ENCODE measurements at regions not wholly inside any gene's neighbourhood (a gene's known extent, or its start where the extent isn't known, plus 50 kb on each side); places are given as distances from the start of the nearest gene placed in this dataset.
A peak's percentile ranks its signal among the peaks of the same experiment; 100 is the strongest.

- H3K4me1 ChIP-seq (ENCODE audit: control insufficient read depth in 2 of 2, insufficient read depth in 1 of 2, low read depth in 1 of 2, low read length in 2 of 2), result peaks cover 0 to 3% of the 10 kb centered on the region in 2 donors
- no CpG with 5 or more reads among the region's 14 CpGs for WGBS, 2 donors (ENCODE audit: extremely low coverage in 2 of 2, insufficient read length in 2 of 2, insufficient replicate concordance in 1 of 2)
These were observed 54.2 kb upstream of the ID2 start for GRCh38 chr2:8627692-8628085.

DNA sequence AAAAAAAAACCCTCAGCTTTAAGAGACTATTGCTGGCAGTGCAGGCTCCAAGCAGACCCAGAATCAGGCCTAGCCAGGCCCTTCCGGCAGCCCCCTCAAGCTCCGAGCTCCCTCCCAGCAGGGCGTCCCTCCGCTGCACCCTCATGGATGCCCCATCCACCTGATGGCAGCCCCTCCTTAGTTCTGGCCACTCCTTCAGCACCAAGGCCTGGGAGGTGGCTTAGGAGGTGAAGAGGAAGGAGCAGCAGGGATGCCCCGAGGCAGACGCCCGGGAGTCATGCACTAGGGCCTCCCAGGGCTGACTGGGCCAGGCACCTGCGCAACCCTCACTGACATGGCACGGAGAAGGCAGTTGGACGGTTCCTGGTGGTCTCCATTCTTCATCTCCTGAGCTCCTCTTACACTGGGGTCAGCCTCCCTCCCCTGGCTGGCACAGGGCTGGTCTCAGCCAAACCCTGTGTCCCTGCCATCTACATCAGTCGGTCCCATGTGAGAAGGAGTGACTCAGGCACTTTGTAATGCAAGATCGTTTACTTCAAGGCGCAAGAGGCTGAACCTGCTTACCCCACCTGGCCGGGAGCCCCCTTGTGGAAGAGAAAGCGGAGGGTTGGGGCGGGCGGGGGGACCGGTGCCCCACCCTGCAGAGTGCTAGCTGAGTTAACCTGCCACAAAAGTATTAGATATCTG lies 53.5 kb upstream of the ID2 start:
- H3K79me1 ChIP-seq (ENCODE audit: low read depth, low read length), result no peaks in the 10 kb centered on the region
- H2AK5ac ChIP-seq (ENCODE audit: low read depth, low read length), result peak overlapping the region; percentile 73
- H2BK5ac ChIP-seq (ENCODE audit: low read length), result peak overlapping the region; percentile 59
- no peak overlapping the region for H3K4me3 ChIP-seq (ENCODE audit: low read length in 2 of 2)
- peaks cover 0 to 2% of the 10 kb centered on the region in 2 donors for H3K4me1 ChIP-seq (ENCODE audit: control insufficient read depth in 2 of 2, insufficient read depth in 1 of 2, low read depth in 1 of 2, low read length in 2 of 2)
- peaks cover 0 to 2% of the 10 kb centered on the region in 2 donors for H3K9me3 ChIP-seq (replicated peaks in 1 of 2; ENCODE audit: control insufficient read depth in 2 of 2, insufficient read depth in 1 of 2, low read depth in 1 of 2, low read length in 2 of 2)
- H4K8ac ChIP-seq (ENCODE audit: low read depth, low read length), result no peak overlapping the region
- H3K36me3 ChIP-seq (replicated peaks in 1 of 2; ENCODE audit: control insufficient read depth in 2 of 2, insufficient read depth in 2 of 2, low read length in 2 of 2), result no peaks in the 10 kb centered on the region
- no CpG with 5 or more reads among the region's 18 CpGs for WGBS, 2 donors (ENCODE audit: extremely low coverage in 2 of 2, insufficient read length in 2 of 2, insufficient replicate concordance in 1 of 2)
- no peak overlapping the region for H3K4ac ChIP-seq (ENCODE audit: low read length)
- DNase-seq (ENCODE audit: low spot score), result no peak
- H2BK15ac ChIP-seq (ENCODE audit: low read length), result peak overlapping the region; percentile 76
- no peak overlapping the region for H3K9ac ChIP-seq (ENCODE audit: low read depth, low read length, poor library complexity)
- peak overlapping the region; percentile 48 for H3K23ac ChIP-seq (ENCODE audit: low read depth, low read length, poor library complexity)
- H3K27ac ChIP-seq (replicated peaks; ENCODE audit: low read length), result no peak overlapping the region
- no peaks in the 10 kb centered on the region for H3K27me3 ChIP-seq (ENCODE audit: control insufficient read depth in 3 of 3, insufficient read depth in 3 of 3, low read depth in 1 of 3, low read length in 3 of 3)
- H2BK12ac ChIP-seq (ENCODE audit: low read length), result no peak overlapping the region
- H2AFZ ChIP-seq (ENCODE audit: low read length), result no peak overlapping the region
- H4K91ac ChIP-seq (ENCODE audit: low read depth, low read length, poor library complexity), result no peak overlapping the region
- no peak overlapping the region for H3K4me2 ChIP-seq (ENCODE audit: insufficient read depth, low read length, poor library complexity, severe bottlenecking)
- H3K14ac ChIP-seq (ENCODE audit: low read length), result no peak overlapping the region
- peak overlapping the region; percentile 55 for H3K18ac ChIP-seq (ENCODE audit: low read length)
- no peak overlapping the region for H2BK120ac ChIP-seq (ENCODE audit: low read depth, low read length)

More at GRCh38 chr2:8627692-8628085, 54.2 kb upstream of the ID2 start:
- H3K4ac ChIP-seq (ENCODE audit: low read length), result no peak overlapping the region
- H2BK120ac ChIP-seq (ENCODE audit: low read depth, low read length), result no peak overlapping the region
- no peaks in the 10 kb centered on the region for H3K36me3 ChIP-seq (replicated peaks in 1 of 2; ENCODE audit: control insufficient read depth in 2 of 2, insufficient read depth in 2 of 2, low read length in 2 of 2)
- H2AK5ac ChIP-seq (ENCODE audit: low read depth, low read length), result peak overlapping the region; percentile 48
- H4K8ac ChIP-seq (ENCODE audit: low read depth, low read length), result no peak overlapping the region
- H2BK12ac ChIP-seq (ENCODE audit: low read length), result no peak overlapping the region
- H3K79me1 ChIP-seq (ENCODE audit: low read depth, low read length), result no peaks in the 10 kb centered on the region
- DNase-seq (ENCODE audit: low spot score), result no peak
- H3K14ac ChIP-seq (ENCODE audit: low read length), result no peak overlapping the region
- no peak overlapping the region for H3K23ac ChIP-seq (ENCODE audit: low read depth, low read length, poor library complexity)
- no peak overlapping the region for H3K4me3 ChIP-seq (ENCODE audit: low read length in 2 of 2)
- H3K27me3 ChIP-seq (ENCODE audit: control insufficient read depth in 3 of 3, insufficient read depth in 3 of 3, low read depth in 1 of 3, low read length in 3 of 3), result no peaks in the 10 kb centered on the region
- no peak overlapping the region for H3K27ac ChIP-seq (replicated peaks; ENCODE audit: low read length)
- no peak overlapping the region for H3K18ac ChIP-seq (ENCODE audit: low read length)
- H2BK15ac ChIP-seq (ENCODE audit: low read length), result peak overlapping the region; percentile 42
- no peak overlapping the region for H2BK5ac ChIP-seq (ENCODE audit: low read length)
- peak overlapping the region; percentile 26 for H2AFZ ChIP-seq (ENCODE audit: low read length)
- H4K91ac ChIP-seq (ENCODE audit: low read depth, low read length, poor library complexity), result no peak overlapping the region
- H3K9ac ChIP-seq (ENCODE audit: low read depth, low read length, poor library complexity), result no peak overlapping the region
- no peak overlapping the region for H3K4me2 ChIP-seq (ENCODE audit: insufficient read depth, low read length, poor library complexity, severe bottlenecking)
- peaks cover 0 to 2% of the 10 kb centered on the region in 2 donors for H3K9me3 ChIP-seq (replicated peaks in 1 of 2; ENCODE audit: control insufficient read depth in 2 of 2, insufficient read depth in 1 of 2, low read depth in 1 of 2, low read length in 2 of 2)

DNA sequence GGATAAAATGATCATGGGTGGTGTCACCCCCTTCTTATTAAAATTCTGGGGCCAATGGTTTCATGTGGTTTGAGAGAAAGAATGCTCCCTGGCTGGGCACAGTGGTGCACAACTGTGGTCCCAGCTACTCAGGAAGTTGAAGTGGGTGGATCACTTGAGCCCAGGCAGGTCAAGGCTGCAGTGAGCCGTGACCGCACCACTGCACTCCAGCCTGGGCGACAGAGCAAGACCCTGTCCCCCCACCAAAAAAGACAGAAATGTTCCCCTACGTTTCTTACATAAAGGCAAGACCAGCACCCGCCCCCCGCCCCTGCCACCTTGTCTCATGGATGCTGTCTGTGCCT lies 53.0 kb upstream of the ID2 start:
- Histone ChIP-seq H4K8ac (ENCODE audit: low read depth, low read length) (no peak overlapping the region), H3K4me2 (ENCODE audit: insufficient read depth, low read length, poor library complexity, severe bottlenecking) (no peak overlapping the region), H3K27ac (replicated peaks; ENCODE audit: low read length) (no peak overlapping the region), H3K79me1 (ENCODE audit: low read depth, low read length) (no peaks in the 10 kb centered on the region), H3K4me3 (ENCODE audit: low read length in 2 of 2) (no peak overlapping the region), H2BK120ac (ENCODE audit: low read depth, low read length) (no peak overlapping the region), H3K27me3 (ENCODE audit: control insufficient read depth in 3 of 3, insufficient read depth in 3 of 3, low read depth in 1 of 3, low read length in 3 of 3) (no peaks in the 10 kb centered on the region), H4K91ac (ENCODE audit: low read depth, low read length, poor library complexity) (no peak overlapping the region), H3K9me3 (replicated peaks in 1 of 2; ENCODE audit: control insufficient read depth in 2 of 2, insufficient read depth in 1 of 2, low read depth in 1 of 2, low read length in 2 of 2) (peaks cover 0 to 2% of the 10 kb centered on the region in 2 donors), H3K23ac (ENCODE audit: low read depth, low read length, poor library complexity) (no peak overlapping the region), H2BK15ac (ENCODE audit: low read length) (peak overlapping the region; percentile 76), H3K9ac (ENCODE audit: low read depth, low read length, poor library complexity) (no peak overlapping the region), H3K14ac (ENCODE audit: low read length) (no peak overlapping the region), H3K18ac (ENCODE audit: low read length) (peak overlapping the region; percentile 13), H2AFZ (ENCODE audit: low read length) (no peak overlapping the region), H3K4me1 (ENCODE audit: control insufficient read depth in 2 of 2, insufficient read depth in 1 of 2, low read depth in 1 of 2, low read length in 2 of 2) (peaks cover 0 to 2% of the 10 kb centered on the region in 2 donors), H2BK12ac (ENCODE audit: low read length) (no peak overlapping the region), H3K4ac (ENCODE audit: low read length) (no peak overlapping the region), H2AK5ac (ENCODE audit: low read depth, low read length) (peak overlapping the region; percentile 28), H3K36me3 (replicated peaks in 1 of 2; ENCODE audit: control insufficient read depth in 2 of 2, insufficient read depth in 2 of 2, low read length in 2 of 2) (no peaks in the 10 kb centered on the region), H2BK5ac (ENCODE audit: low read length) (no peak overlapping the region)
- no peak for DNase-seq (ENCODE audit: low spot score)
- WGBS, 2 donors (ENCODE audit: extremely low coverage in 2 of 2, insufficient read length in 2 of 2, insufficient replicate concordance in 1 of 2), result no CpG with 5 or more reads among the region's 6 CpGs

DNA sequence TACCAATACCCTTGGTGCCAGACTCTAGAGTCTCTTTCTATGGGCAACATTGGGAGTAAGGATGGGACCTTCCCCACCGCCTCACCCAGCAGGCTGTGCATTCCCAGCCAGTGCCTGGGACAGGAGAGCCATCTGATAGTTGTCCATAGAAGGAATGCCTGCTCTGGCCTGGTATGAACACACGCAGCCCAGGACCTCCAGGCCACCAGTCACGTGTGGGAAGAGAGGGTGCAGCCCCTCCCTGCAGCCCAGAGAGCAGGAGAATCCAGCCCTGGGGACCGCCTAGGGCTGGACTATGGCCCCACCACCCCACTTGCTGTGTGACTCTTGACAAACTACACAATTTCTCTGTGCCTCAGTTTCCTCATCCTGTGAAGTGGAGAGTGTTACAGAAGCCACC lies 52.5 kb upstream of the ID2 start:
- Histone ChIP-seq H3K9me3 (replicated peaks in 1 of 2; ENCODE audit: control insufficient read depth in 2 of 2, insufficient read depth in 1 of 2, low read depth in 1 of 2, low read length in 2 of 2) (peaks cover 0 to 2% of the 10 kb centered on the region in 2 donors), H3K4me1 (ENCODE audit: control insufficient read depth in 2 of 2, insufficient read depth in 1 of 2, low read depth in 1 of 2, low read length in 2 of 2) (peaks cover 0 to 2% of the 10 kb centered on the region in 2 donors), H2BK12ac (ENCODE audit: low read length) (no peak overlapping the region), H2AK5ac (ENCODE audit: low read depth, low read length) (no peak overlapping the region), H3K27ac (replicated peaks; ENCODE audit: low read length) (no peak overlapping the region), H3K14ac (ENCODE audit: low read length) (no peak overlapping the region), H2BK5ac (ENCODE audit: low read length) (no peak overlapping the region), H2AFZ (ENCODE audit: low read length) (no peak overlapping the region), H3K79me1 (ENCODE audit: low read depth, low read length) (no peaks in the 10 kb centered on the region), H3K4ac (ENCODE audit: low read length) (no peak overlapping the region), H3K18ac (ENCODE audit: low read length) (peak overlapping the region; percentile 11), H2BK120ac (ENCODE audit: low read depth, low read length) (no peak overlapping the region), H3K4me2 (ENCODE audit: insufficient read depth, low read length, poor library complexity, severe bottlenecking) (no peak overlapping the region), H4K8ac (ENCODE audit: low read depth, low read length) (no peak overlapping the region), H3K23ac (ENCODE audit: low read depth, low read length, poor library complexity) (no peak overlapping the region), H2BK15ac (ENCODE audit: low read length) (no peak overlapping the region), H3K36me3 (replicated peaks in 1 of 2; ENCODE audit: control insufficient read depth in 2 of 2, insufficient read depth in 2 of 2, low read length in 2 of 2) (no peaks in the 10 kb centered on the region), H3K9ac (ENCODE audit: low read depth, low read length, poor library complexity) (no peak overlapping the region), H4K91ac (ENCODE audit: low read depth, low read length, poor library complexity) (no peak overlapping the region), H3K4me3 (ENCODE audit: low read length in 2 of 2) (no peak overlapping the region), H3K27me3 (ENCODE audit: control insufficient read depth in 3 of 3, insufficient read depth in 3 of 3, low read depth in 1 of 3, low read length in 3 of 3) (no peaks in the 10 kb centered on the region)
- no CpG with 5 or more reads among the region's 4 CpGs for WGBS, 2 donors (ENCODE audit: extremely low coverage in 2 of 2, insufficient read length in 2 of 2, insufficient replicate concordance in 1 of 2)
- DNase-seq (ENCODE audit: low spot score), result no peak

Measured in neuronal stem cell (in vitro differentiated cells).